ENCODE measurements at regions not wholly inside any gene's neighbourhood (a gene's known extent, or its start where the extent isn't known, plus 50 kb on each side); places are given as distances from the start of the nearest gene placed in this dataset.
"Not testable (repeated sequence)": the region's sequence is repeated elsewhere in the genome, so short reads cannot be mapped to it uniquely, and the experiment has no call there.

DNA sequence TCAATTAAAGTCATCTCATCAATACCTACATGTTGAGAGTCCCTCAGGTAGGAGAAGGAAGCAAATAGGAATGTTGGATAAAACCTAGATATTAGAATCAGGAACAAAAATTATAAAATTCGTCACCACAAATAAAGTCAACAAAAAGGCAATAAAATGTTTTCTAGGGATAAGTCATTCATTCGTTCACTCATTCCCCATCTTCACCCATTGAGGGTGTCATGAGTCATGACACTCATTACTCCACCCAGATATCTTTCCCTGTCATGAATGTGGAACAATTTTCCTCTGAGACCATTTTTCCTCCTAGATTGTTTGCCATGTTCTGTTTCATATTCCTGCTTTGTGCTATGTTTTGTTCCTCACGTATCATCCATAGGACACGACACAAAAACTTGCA is 50.9 kb upstream of the OLIG3 start:
- DNase-seq (ENCODE audit: low read depth): no peak

DNA sequence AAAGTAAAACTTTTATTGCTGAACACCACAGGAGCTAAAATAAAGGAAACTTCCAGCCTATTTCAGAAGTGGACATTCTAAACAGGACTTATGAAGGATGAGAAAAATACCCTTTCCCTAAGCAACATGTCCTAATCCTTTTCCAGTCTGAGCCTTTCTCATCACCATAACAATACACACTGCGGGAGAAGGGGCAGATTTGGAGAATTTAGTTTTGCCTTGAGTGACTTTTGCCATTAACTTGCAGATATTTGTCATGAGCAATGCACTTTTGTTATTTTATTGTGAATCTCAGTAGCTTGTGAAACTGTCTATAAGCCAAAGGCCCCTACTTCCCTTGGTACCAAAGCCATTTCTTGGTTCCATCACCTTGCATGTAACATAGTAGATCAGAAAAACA is 53.0 kb upstream of the OLIG3 start:
- DNase-seq (ENCODE audit: low read depth): no peak

DNA sequence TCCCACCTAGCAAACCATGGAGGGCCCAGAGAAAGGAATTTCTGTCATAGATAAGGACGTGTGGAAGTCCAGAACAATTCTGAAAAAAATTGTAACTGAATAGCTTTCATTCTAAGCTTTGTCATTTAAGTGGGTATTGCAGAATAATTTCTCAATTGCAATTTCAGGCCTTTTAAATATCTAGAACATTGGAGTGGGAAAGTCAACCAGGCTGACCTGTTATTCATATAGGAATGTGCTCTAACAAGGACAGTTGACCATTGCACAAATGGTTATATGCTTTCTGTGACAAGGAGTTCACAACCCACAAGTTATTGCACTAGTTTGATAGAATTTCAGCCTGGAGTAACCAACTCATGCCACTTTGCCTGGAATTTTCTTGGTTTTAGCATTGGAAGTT is 53.4 kb upstream of the OLIG3 start:
- no peak for DNase-seq (ENCODE audit: low read depth)

DNA sequence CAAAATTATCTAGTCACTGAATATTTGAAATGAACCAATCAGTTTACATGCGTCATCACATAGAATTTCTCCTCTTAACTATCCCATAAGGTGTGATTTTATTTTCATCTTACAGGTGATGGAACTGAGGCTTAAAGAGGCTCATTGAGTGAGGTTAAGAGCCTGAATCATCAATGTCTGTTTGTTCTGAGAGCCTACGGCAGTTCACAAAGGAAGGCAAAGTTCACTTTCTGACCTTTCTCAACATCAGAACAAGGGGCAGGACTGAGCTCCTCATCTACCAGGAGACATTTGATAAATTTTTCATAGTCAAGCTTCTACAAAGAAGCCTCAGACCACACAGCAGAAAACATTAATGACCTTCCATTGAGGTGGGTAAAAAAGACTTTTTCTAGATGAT is 54.9 kb upstream of the OLIG3 start:
- no peak for DNase-seq (ENCODE audit: low read depth)

DNA sequence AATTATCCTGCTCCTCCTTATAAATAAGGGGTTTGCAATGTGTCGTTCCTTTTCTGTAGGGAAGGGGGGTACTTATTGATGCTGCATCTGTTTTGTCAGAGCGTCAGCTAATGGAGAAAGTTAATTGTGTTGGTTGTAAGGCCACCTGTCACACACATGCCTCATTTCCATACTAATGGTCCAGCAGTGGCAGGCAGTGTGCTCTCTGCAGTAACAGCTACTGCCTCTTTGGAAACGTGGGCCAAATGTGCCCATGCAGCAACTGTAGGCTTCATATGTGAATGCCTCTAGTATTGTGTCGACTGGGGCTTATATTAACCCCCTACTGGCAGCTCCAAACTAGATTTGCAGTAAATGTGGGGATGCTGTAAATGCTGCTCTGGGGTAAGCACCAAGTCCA is 56.3 kb upstream of the OLIG3 start:
- DNase-seq (ENCODE audit: low read depth): no peak

DNA sequence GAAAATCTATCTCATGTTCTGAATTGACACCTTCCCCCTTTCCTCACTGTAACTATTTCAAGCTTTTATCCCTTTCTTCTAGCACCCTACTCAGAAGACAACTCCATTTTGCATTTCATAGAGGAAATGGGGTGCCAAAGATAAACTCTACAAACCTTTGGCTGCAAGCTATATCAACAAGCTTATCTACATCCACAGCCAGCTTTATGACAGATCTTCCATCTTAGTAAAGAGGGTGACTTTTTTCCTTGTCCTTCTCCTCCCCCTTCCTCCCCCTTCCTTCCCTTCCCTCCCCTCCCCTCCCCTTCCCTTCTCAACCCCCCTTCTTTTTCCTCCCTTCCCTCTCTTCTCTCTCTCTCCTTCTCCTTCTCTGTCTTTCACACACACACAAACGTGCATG is 58.0 kb upstream of the OLIG3 start:
- DNase-seq (ENCODE audit: low read depth): no peak

DNA sequence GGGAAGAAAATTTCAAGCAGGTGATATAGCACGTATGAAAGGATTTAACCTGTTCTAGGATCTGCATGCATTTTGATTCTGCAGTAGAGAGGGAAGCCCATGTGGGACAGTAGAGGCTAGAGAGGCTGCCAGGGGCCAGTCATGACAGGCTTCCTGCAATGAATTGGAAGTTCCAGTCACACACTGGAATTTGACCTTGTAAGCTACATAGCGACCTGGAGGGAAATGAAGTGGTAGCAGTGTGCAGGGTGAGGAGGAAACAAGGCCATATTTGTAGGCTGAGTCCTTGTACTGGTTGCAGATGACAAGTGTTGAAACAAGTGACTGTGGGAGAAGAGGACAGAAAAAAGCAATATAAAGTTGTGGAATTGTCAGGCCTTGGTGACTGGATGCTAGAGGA is 58.6 kb upstream of the OLIG3 start:
- DNase-seq (ENCODE audit: low read depth): no peak

DNA sequence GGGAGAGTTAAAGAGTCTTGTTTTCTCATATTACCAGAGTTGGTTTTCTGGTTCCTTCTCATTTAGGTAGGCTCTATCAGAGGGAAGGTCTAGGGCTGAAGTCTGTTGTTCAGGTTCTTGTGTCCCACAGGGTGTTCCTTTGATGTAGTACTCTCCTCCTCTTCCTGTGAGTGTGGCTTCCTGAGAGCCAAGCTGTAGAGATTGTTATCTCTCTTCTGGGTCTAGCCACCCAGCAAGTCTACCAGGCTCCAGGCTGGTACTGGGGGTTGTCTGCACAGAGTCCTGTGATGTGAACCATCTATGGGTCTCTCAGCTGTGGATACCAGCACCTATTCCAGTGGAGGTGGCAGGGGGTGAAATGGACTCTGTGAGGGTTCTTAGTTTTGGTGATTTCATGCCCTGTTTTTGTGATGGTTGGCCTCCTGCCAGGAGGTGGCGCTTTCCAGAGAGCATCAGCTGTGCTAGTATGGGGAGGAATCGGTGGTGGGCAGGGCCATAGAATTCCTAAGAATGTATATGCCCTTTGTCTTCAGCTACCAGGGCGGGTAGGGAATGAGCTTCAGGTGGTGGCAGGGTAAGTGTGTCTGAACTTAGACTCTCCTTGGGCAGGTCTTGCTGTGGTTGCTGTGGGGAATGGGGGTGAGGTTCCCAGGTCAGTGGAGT is 65.5 kb upstream of the OLIG3 start:
- not testable (repeated sequence) for DNase-seq (ENCODE audit: low read depth)

DNA sequence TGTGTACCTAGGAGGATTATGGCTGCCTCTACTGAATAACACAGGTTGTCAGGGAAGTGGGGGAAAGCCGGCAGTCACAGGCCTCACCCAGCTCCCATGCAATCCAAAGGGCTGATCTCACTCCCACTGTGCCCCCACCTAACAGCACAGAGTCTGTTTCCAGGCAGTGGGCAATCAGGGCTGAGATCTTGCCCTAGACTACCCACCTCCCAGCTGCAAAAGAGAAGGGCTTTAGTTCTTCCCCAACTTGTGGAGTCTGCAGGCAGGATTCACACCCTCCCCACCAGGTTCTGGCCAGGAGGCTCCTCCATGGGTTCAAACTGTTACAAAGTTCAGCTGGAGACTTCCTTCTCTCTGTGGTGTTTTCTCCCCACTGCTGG is 66.0 kb upstream of the OLIG3 start:
- DNase-seq (ENCODE audit: low read depth): no peak

DNA sequence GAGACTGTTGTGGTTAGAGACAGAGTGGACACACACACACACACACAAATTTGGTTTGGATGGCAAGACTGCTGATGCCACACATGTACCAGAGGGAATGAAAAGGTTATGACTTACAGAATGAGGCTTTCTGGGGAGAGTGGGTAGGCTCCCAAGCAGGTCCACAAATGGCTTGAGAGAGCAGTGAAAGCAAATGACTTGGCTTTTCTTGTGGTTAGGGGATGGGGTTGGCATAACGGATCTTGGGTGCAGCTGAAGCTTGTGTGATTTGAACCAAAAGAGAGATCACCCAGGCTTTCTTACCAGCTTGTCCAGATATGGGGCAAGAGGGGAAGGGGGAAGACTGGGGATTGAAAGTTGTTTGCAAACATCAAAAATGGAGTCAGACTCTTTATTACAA is 73.9 kb upstream of the OLIG3 start:
- DNase-seq (ENCODE audit: low read depth): no peak

DNA sequence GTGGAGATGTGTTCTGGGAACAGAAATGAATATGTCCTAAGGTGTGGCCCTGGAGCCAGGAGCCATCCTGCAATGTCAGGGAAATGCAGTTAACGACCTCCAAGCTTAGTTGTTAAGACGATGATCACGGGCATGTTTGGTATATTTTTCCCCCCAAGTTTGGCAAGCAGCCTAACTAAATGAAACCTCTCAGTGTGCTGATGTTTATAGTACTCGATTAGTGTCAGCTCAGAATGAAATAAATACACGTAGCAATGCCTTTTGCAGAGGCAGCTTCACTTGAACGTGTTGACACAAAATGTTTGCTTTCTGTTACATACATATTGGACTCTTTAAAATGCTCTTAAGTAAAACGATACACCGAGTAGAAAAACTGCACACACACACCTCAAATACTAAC is 76.2 kb upstream of the OLIG3 start:
- DNase-seq (ENCODE audit: low read depth): no peak

DNA sequence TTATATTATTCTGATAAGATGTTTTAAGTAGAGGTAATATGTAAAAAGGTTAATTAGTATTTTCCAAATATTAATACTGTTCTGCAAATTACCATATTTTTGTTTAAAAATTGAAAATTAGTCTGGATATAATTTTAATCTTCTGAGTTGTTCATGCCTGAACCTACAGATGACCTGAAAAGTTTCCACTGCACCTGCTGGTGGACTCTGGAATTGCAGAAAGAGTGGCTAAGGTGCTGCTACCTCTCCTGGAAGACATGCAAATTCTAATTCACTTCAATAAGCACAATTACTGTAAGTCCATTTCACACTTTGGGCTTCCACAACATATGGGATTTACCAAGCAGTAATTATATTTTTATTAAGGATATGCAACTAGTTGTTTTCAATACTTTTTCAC is 77.7 kb upstream of the OLIG3 start:
- peak; percentile 35 for DNase-seq (ENCODE audit: low read depth)

DNA sequence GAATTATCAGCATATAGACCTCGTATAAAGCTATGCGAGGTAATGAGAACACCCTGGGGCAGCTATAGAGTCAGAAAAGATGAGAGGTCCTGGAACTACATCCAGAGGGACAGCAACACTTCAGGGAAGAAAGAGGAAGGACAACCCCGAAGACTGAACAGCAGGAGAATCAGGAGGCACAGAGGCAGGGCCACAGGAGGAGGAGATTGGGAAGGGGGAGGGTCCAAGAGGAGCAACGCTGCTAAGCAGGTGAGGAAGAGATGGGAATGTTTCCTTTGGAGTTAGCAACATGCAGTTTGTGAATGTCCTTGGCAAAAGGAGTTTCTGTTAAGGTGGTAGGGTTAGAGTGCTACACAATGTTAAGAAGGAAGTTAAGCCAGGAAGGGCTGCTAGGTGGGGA is 79.5 kb upstream of the OLIG3 start:
- no peak for DNase-seq (ENCODE audit: low read depth)

DNA sequence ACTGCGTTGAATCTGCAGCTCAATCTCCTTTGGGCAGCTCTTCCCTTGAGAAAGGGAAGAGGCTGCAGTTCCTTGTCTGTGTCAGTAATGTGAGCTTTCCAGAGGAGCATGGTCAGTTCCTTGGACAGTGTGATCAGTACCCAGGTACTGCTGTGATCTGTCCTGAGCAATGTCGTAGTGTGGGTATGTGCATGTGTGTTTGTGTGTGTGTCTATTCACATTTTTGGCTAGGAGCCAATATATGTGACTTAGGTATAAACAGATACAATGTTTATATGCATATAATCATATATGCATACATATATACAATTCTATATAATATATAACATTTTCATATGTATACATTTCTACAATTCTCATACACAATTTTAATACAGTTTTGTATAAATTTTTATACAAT is 85.4 kb upstream of the OLIG3 start:
- DNase-seq (ENCODE audit: low read depth): no peak

DNA sequence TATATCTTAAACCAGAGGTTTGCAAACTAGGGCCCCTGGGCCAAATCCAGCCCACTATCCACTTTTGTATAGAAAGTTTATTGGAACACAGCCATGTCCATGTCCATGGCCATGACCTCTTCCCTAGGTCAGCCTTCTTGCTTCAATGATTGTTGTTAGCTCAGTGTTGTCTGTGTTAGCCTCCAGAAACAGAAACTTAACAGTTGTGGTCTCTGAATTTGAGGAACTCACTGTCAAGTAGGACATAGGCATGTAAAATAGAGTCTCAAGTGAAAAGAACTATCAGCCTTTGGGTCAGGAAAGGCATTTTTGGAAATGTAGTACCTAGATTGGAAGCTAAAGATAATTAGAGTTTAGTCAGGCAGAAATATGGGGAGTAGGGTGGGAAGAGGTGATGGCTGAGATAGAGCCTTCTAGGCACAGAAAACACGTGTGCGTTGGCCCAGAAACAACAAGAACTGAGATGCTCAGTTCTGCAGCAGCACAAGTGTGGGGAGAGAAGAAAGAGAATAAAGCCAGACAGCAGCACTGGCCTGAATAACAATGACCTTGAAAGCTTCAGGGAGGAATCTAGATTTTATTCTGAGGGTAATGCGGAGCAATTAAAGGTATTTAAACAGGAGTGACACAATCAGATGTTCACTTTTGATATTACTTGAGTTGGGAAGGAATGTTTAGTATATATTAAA is 87.0 kb upstream of the OLIG3 start:
- DNase-seq (ENCODE audit: low read depth): no peak

DNA sequence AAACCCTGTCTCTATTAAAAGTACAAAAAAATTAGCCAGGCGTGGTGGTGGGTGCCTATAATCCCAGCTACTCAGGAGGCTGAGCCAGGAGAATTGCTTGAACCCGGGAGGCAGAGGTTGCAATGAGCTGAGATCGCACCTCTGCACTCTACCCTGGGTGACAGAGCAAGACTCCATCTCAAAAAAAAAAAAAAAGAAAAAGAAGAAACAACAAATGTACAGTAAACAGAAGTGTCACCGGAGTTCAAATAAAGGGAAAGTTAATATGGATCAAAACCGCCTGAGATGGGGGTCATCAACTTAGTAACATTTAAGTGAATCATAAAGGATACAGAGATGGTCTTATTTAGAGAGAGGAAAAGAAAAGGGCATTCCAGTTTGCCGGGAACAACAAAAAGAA is 89.3 kb upstream of the OLIG3 start:
- not testable (repeated sequence) for DNase-seq (ENCODE audit: low read depth)

DNA sequence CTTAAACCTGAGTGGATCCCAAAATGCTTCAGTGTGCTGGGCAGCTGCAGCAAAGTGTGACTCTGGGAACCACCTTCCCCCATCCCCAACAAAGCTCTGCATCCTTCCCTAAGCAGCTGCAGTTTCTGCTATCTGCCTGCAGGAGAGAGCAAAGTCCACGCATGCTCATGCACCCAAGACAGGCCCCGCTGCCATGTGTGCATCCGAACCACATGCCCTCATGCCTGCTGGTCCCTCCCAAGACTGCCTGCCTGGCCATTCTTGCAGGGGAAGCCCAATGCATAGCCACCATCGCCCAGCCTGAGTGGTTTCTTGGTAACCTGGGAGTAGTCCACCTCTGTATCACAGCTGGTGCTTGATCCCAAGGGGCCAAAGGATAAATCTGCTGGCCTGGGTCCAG is 94.3 kb upstream of the OLIG3 start:
- DNase-seq (ENCODE audit: low read depth): no peak

DNA sequence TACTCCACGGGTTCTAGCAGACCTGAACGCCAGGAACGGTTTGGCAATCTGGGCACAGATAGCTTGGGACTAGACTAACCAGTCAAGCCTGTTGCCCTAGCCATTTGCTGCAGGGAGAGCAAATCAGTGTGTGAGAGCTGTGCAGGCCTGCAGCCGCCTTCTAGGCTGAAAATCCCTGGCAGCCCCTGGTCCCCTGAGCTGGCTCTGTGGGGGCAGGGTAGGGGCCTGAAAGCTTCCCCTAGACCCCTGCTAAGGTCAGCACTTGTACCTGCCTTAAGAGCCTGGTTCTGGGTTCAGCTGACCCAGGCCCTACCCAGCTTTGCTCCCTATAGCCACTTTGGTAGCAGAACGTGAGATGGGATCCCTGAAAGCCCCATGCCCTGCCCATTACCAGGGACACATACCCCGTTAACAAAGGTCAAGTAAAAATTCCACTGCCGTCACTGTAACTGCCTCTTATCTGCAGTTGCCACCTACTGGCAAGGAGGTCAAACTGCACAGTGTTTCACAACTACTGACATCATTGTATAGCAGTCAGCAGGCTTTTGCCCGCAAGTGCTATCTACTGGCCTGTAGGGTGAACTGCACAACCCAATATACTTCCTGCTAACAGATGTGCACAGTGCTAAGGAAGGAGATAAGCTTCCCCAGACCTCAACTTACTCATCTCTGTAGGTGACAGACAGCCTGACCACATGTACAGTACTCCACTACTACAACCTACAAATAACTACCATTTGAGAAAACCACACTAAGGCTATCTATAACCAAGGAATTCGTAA is 95.1 kb upstream of the OLIG3 start:
- peak; percentile 67 for DNase-seq (ENCODE audit: low read depth)

DNA sequence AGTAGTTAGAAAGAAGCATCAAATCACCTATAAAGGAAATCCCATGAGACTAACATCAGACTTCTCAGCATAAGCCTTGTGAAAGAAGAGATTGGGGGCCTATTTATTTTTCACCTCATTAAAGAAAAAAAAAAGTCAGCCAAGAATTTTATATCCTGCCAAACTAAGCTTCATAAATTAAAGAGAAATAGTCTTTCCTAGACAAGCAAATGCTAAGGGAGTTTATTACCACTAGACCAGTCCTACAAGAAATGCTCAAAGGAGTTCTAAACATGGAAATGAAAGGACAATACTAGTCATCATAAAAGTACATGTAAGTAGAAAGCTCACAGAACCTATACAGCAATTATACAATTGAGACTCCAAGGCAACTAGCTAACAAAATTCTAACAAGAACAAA is 96.5 kb upstream of the OLIG3 start:
- DNase-seq (ENCODE audit: low read depth): no peak

DNA sequence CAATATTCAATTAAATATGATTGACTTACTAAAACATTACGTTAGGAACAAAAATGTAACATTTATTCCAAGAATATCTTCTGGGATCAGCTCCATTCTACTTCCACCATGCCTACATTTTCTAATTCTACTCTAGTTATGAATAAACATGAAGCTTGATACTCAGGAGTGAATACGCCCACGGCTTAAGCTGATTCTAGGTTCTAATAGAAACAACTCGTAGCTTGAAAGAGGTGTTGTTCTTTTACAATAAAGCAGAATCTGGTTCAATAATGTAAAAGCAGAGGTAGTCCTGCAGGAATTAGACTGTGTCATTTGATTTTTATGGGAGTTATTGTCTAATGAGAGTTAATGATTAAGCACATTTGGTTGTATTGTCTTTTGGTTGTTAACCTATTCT is 107.3 kb upstream of the OLIG3 start:
- DNase-seq (ENCODE audit: low read depth): no peak

DNA sequence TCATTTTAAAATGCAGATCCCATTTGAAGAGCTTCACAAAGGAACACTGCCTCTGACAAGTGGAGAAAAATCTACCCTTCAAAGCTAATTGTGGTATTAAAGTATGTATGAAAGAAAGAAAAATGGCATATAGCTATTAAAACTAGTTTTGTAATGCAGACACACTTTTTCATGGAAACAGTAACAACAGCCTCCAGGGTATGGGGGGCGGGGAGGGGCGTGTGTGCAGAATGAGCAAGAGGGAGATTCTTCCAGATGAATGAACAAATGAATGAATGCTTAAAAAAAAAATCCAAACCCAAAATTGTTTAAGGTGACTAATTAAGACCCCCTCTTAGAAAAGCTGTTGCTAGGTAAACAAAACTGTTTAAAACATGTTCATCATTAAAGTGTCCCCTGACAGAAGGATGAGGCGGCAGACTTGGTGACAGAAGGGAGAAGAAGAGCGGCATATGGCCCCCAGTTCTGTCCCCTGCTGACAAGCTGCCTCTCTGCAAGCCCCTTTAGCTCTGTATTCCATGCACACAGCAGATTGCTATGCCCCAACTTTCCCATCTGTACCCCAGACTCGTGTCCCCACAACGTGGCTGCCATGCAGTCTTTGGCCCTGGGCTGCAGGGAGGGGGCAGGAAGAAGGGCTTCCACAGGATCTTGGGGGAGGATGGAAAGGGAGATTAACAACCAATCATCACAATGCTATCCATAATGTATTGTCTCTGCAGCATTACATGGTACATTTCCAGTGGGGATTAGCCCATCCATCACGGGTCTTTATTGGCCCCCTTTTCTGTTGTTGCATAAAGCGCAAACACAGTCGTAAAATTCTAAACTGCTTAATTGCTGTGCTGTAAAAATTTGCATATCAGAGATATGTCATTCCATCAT is 108.4 kb upstream of the OLIG3 start:
- no peak for DNase-seq (ENCODE audit: low read depth)

DNA sequence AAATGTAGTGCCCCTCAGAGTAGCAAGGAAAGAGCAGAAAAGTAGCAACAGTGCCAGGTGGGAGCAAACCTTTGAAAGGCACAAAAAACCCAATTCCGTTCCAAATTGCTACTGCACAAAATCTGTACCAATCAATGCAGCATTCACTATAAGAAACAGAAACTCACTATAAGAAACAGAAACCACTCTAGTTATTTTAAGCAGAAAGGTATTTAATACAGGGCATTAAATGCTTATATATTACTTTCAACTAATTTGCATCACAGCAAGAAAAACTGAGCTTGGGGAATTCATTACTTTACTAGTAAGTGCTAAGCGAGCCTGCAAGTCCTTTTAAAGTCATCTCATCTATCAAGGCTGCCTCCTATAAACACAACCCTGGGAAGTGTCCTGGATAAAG is 116.5 kb upstream of the OLIG3 start:
- DNase-seq (ENCODE audit: low read depth): no peak
